GM19438 (cell line): ENCODE measurements at regions not wholly inside any gene's neighbourhood (a gene's known extent, or its start where the extent isn't known, plus 50 kb on each side); places are given as distances from the start of the nearest gene placed in this dataset.
"Not testable (repeated sequence)": the region's sequence is repeated elsewhere in the genome, so short reads cannot be mapped to it uniquely, and the experiment has no call there.

Source experiments
- ATAC-seq: cut with Tn5 transposase; IDR thresholded peaks from one replicate; pipeline ENCODE4 v1.9.1; 2021; ENCODE audit warnings: low read depth; ENCODE audit not compliant: unreplicated experiment

- no peak for ATAC-seq
These were observed 53.5 kb downstream of the XCL2 start for GRCh38 chr1:168490306-168490705.

GRCh38 chr1:168488138-168488537 is 55.7 kb downstream of the XCL2 start:
- no peak for ATAC-seq

- not testable (repeated sequence) for ATAC-seq
These were observed 57.0 kb downstream of the XCL2 start for GRCh38 chr1:168486820-168487219.

- no peak for ATAC-seq
These were observed 58.7 kb downstream of the XCL2 start for GRCh38 chr1:168485048-168485447.

GRCh38 chr1:168484083-168484482 is 59.7 kb downstream of the XCL2 start:
- ATAC-seq: no peak

GRCh38 chr1:168483539-168483938 is 60.3 kb downstream of the XCL2 start:
- ATAC-seq: no peak

- no peak for ATAC-seq
These were observed 61.7 kb downstream of the XCL2 start for GRCh38 chr1:168482106-168482505.

- ATAC-seq: no peak
These were observed 62.2 kb downstream of the XCL2 start for GRCh38 chr1:168481586-168481985.

DNA sequence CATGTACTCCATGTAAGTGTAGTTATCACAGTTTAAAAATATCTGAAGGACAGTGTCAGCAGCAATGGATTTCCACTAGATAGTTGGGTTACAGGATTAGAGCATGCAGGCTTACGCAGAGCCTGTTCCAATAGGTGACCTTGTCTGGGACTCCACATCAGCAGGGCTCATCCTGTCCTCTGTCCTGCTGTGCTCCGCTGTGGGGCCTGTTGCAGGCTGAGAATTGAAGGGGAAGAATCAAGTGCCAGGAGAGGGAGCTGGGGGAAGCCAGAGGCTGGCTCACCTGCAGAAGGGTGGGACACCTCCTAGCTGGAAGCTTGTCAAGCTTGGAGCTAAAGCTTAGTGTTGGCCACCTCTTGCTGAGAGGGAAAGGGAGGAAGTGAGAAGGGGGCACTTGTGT is 62.8 kb downstream of the XCL2 start:
- no peak for ATAC-seq

- ATAC-seq: no peak
These were observed 66.0 kb downstream of the XCL2 start for GRCh38 chr1:168477792-168478191.

DNA sequence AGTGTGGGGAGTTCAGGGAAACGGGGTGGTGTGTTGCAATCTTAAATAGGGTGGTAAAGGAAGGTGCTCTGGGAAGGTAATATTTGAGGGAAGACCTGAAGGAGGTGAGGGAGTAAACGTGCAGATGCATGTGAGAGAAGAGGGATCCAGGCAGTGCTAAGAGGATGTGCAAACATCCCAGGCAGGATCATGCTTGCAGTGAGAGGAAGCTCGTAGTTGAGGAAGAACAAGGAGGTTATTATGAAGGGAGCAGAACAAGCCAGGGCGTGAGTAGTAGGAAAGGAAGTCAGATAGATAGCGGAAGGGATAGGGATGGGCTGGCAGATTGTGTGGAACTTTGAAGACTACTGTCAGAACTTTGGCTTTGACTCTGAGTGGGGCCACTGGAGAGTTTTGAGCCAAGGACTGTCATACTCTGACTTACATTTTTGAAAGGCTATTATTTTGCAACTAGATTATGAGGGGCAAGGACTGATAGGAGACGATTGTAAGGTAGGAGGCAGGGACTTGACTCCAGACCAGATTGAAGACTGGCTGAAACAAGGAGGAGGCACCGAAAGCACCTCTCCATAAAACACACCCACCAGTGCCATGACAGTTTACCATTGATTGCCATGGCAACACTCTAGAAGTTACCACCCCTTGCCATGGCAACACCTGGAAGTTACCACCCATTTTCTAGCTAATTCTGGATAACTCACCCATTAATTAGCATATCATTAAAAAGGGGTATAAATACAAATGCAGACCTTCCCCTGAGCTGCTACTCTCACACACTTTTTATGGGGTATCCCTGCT is 67.0 kb downstream of the XCL2 start:
- no peak for ATAC-seq

GRCh38 chr1:168474322-168474721 is 69.5 kb downstream of the XCL2 start:
- ATAC-seq: no peak

DNA sequence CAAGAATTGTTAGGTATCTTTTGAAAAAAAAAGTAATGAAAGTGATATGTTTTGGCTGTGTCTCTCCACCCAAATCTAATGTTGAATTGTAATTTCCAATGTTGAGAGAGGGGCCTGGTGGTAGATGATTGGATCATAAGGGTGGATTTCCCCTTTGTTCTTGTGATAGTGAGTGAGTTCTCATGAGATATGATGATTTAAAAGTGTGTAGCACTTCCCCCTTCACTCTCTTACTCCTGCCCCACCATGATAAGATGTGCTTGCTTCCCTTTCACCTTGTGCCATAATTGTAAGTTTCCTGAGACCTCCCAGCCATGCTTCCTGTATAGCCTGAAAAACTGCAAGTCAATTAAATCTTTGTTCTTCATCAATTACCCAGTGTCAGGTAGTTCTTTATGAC is 70.7 kb downstream of the XCL2 start:
- ATAC-seq: no peak

DNA sequence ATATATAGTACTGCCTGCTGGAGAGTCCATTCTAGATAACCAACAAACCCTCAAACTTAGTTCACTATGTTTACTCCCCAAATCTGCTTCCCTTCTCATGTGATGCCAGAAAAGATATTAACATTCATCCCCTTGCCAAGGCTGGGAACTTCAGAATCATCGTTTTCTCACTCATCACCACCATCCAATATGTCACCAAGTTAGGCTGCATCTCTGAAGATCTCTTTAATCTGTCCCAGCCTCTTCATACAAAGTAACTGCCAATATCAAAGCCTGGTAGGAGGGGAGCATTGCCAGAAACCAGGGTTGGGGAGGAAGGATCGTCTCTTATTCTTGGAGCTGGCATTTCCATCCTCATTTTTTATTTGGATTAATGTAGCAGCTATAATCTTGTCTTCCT is 71.6 kb downstream of the XCL2 start:
- no peak for ATAC-seq

GRCh38 chr1:168470901-168471431 is 72.8 kb downstream of the XCL2 start:
- ATAC-seq: no peak

DNA sequence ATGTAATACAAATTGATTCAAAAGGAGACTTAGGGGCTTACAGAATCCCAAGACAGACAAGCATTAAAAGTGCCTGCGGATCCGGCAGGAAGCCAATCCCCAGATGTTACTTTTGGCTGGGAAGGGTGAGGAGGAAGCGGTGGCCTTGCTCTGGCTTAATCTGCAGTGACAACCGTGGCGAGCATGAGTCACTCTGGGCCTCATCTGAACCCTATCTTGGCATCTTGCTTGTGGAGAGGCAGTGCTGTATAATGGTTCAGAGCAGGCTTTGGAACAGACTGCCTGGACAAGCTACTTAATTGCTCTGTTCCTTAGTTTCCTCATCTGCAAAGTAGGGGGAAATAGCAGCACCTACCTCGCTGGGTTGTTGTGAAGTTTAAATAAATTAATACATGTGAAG is 74.1 kb downstream of the XCL2 start:
- no peak for ATAC-seq

DNA sequence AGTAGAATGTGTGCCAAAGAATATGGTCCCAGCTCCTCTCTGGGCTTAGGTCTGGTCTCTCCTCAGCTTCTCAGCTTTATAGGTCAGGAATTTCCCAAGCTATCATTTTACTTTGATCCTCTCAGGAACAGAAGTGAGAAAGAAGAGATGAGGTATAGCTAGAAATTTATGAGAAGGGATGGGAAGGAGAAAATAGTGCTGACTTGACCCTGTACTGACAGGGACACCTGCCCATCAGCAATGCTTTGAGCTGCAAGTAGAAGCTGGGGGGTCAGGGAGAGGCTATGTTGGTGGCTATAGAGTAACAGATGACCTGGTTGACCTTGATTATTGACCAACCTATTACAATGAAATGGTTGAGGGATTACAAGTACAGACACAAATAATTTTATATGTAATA is 75.0 kb downstream of the XCL2 start:
- no peak for ATAC-seq

DNA sequence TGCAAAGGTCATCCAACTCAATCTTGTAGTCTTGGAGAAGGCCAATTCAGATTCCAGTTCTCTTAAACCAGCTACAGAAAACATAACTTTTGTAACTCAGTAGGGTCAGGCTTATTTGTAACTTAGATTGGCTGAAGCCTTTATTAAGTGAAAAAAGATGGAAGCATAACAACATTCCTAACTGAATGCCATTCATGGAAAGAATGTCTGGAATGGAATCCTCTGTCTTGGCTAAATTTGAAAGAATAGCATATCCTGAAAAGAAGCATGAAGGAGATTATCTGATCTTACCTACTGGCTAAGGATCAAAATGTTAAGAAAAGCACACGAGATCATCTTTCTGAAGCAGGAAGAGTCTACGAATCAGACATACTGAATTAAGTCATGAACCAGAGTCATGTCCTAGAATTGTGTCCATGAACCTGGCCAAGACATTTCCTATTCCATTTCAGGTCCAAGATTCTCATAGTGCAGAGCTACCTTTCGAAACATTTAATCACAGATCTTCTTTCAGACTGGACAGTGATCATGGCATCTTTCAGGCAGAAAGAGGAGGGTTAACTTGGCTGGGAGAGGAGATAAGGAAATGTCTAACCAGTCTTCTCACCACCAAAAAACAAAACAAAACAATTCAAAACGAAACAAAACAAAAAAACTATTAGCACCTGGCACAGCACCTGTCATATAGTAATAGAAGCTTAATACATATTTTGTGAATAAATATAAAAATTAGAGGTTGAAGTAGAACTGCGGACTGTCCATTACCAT is 75.6 kb downstream of the XCL2 start:
- no peak for ATAC-seq

- no peak for ATAC-seq
These were observed 76.3 kb downstream of the XCL2 start for GRCh38 chr1:168467452-168467851.

DNA sequence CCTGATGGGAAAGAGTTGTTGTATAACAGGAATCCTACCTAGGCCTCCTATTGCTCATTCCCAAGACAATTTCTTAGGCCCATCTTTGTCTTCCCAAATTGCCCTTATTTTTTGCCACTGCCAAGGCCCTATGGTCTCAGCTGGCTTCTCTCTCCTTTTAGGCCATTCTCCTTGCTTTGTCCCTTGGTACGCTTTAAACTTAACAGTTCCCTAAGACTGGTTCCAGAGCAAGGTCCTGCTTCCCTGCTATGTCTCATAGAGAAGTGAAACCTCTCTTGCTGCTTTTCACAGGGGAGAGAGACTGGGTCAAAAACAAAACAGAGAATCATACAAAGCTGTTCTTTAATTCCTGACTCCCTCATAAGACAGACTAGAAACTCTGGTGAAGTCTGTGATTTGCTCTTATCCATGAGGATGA is 77.1 kb downstream of the XCL2 start:
- peak; percentile 66 for ATAC-seq

GRCh38 chr1:168466092-168466713 is 77.6 kb downstream of the XCL2 start:
- ATAC-seq: peak; percentile 53
